ENCODE measurements at regions not wholly inside any gene's neighbourhood (a gene's known extent, or its start where the extent isn't known, plus 50 kb on each side); places are given as distances from the start of the nearest gene placed in this dataset.

DNA sequence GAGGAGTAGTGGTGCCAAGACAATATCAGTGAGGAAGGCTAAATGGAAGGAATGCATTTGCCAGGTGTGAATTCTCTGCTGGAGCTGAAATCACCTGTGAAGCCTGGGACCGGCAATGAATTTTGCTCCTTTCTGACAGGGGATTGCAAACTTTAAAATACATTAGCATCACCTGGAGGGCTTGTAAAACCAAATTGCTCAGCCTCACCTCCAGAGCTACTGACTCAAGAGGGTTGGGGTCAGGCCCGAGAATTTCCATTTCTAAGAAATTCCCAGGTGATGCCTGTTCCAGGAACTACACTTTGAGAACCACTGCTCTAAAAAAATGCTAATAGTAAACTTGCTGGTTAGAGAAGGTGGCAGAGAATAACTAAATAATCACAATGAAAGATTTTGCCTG is 445.6 kb upstream of the RBMS3 start:
- no peak for DNase-seq

DNA sequence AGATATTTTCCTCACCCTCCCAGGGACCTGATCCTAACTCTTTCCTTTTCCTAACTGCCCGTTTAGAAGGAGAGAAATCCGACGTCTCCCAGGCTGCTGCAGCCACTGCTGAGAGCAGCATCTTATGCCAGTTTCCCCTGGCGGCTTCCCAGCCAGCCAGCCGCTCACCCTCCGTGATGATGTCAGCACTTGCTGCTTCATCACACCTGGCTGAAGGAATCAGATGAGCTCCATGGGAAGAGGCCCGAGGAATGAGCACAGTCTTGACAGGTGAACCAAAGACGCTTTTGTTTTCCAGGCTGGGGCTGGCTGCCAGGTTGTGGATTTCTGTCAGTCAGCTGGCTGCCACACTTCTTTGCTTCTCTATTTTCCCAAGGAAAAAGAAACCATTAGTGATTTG is 445.1 kb upstream of the RBMS3 start:
- no peak for DNase-seq

DNA sequence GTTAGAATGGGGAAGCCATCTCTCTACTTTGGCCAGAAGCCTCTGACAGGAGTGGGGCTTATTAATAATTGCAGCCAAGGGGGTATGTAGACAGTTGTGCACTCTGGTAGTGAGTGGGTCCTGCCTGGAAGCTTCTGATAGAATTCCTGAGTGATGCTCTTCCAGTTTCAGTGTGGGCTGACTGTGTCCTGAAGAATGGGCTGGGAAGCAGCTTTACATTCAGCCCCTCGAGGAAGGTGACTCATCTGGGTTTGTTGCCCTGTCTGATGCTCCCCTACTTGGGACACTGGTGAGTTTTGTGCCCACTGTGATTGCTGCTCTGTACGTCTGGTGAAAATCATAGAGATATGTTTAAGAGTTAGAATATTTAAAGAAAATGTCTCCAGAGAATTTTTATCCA is 444.7 kb upstream of the RBMS3 start:
- no peak for DNase-seq

DNA sequence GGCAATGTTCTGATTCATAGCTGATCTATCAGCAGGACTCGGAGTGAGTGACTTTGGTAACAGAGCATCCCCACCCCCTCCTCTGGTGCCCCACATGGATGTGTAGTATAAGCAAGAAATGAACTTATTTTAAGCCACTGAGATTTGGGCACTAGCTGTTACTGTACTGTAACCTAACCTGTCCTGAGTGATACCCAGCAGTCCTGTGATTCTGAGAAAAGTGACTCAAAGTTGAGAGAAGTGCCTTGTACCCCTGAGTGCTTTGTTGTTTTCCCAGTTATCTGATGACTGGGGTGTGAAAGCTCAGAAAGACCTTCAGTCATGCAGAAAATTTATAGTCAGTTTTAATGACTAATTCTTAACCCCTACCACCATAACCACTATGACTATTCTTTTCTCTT is 439.9 kb upstream of the RBMS3 start:
- no peak for DNase-seq

DNA sequence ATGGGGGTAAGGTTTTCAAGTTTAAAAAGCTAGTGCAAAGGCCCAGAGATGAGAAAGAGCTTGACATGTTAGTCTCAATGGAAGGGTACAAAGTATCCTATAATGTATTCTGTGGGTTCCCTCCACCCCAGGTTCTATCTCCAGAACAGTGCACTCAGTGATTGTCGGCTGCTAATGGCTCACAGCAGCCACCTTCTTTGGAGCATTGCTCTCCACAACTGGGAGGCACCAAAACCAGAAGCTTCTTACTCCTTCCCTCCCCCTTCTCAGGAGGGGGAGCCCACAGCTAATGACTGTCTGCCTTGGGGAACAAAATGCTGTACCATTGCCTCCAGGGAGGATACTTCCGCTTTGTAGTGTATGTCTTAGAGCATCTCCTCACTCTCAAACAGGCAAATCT is 439.4 kb upstream of the RBMS3 start:
- DNase-seq: no peak

DNA sequence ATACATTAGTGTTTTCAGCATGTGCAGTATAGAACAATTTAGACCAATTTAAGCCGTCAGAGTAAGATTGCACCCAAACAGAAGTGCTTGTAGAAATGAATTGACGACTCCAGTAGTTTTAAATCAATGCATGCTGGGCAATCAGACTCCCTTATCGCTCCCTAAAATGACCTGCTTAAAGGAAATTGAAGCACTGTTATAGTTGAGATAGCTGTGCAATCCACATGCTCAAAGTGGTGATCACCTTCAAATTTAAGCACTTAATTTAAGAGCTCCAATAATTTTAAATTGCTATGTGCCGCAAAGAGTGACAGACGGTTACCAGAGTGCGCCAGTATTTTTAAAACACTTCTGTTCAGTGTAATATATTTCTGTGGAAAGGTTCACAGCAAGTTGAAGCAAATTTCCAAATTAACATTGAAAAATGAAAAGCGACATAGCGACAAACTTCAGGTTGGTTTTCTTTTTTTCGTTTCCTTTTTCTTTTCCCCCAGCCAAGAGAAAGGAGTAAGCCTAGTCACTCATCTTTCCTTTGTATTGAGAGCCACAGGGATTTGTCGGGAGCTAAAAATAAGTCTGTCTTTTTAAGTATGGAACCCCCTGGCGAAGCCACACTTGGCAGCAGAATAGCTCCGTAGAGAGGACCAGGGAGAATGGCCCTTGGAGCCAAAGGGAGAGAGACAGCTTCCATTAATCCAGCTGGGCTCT is 436.4 kb upstream of the RBMS3 start:
- peak; percentile 8 for DNase-seq

DNA sequence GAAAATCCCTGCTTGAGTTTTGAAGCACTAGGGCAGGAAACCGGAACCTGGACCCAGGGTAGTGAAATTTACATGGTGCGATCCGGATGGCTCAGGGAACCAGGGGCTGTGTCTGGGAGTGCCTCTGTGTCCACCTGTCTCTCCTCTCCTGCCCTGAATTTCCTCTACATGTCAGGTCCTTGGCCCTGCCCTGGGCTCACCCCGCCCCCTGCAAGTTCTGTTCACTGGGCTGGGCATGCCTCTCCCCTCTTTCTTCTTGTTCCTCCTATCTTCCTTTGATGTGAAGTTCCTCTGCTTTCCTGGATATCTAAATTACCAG is 435.9 kb upstream of the RBMS3 start:
- DNase-seq: no peak

DNA sequence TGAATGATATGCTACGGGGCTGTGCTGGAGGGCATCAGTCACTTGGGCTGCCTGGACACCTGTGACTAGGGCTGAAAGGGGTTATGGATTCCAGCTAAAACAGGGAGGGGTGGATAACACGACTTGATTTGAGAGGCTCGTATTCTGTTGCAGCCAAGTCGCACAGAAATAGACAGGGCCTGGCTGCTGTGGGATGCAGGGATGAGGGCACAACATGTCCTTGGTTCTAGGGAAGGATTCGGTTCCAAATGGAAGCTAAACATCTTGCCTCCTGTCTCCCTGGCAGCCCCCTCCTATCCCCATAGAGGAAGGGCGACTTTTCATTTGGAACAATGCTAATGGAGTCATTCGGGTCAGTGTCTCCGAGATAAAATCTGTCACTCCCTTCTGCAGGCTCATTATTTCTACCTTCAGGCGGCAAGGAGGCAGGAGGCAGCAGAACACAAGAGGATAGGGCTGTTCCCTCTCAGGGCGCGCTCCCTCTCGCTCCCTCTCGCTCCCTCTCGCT is 433.8 kb upstream of the RBMS3 start:
- no peak for DNase-seq

DNA sequence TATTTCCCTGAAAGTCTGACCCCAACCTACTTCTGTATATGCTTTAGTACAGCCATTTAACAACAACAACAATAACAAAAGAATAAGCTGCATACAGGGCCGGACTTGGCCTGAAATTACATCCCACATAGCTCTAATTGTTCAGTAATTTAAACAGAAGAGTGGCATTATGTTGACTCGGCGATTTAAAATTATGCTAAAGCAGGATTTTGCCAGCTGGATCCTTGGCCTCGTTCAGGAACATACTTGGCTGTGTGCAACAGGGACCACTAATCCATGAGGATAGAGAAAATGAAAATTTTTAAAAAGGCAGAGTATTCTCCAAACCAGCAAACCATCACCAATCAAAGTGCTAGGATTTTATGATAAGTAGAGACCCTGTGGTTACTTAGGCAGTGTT is 433.1 kb upstream of the RBMS3 start:
- no peak for DNase-seq

DNA sequence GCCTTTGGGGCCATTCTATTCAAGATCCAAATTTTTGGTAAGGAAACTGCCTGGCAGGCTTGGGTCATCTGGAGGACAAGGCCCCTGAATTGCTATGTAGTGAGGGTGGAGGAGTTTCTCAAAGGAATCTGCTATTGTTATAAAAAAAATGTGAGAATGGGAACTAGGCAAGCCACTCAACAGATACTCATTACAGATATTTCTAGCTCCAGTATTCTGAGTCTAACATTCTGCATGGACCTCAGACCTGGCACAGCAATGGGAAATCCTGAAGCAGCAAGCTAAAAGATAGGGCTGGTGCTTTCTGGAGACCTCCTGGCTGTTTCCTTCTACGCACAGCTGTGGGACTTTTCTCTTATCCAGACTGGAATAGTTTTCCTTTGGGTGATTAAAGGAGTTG is 430.7 kb upstream of the RBMS3 start:
- DNase-seq: no peak

DNA sequence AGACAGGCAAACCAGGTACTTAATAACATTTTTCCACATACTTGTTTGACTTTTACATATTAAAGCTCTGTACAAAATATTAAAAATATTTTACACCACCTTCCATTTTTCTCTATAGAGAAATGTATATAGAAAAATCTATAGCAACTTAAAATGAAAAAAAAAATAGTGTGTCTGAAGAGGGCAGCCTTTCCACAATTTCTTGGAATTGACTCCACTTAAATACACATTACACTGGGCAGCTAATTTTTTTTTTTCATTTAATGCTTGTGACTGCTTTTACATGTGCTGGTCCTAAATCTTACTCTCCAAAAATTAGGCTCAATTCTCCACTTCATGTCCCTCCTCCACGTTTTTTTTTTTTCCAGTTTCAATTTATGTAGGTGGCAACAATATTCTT is 427.0 kb upstream of the RBMS3 start:
- DNase-seq: no peak

DNA sequence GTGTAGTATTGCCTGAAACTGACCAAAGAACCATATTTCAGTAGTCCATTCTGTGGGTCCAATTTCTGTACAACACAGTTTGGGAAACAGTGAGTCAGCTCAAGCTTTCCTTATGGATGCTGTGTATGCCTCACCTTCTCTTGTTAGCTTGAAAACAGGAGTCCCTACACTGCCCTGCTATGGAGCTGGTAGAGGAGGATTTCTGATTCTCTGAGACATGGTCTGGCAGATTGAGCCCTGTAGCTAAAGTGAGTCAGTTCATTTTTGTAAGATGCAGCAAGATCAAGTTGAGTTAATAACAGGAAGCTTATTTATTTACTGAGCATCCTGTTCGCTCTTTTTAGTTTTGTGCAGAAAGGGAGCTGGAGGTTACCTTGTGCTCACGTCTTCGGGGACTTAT is 424.1 kb upstream of the RBMS3 start:
- DNase-seq: no peak

DNA sequence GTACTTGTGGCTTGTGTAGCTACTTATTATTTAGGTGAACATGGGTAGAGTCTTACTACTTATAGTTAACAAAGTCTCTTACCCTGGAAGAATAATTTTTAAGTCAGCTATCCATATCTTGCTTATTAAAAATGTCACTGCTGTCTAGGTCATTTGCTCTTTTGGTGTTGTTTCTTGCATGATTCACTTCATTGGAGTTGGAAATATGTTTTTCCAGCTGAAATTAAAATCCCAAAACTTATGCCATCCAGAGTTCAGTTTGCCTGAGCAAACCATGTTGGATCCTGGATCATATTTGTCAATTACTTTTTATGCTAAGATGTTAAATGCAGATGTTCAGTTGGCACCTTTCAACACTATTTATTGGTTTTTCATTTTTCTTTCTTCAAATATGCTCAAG is 421.0 kb upstream of the RBMS3 start:
- no peak for DNase-seq

DNA sequence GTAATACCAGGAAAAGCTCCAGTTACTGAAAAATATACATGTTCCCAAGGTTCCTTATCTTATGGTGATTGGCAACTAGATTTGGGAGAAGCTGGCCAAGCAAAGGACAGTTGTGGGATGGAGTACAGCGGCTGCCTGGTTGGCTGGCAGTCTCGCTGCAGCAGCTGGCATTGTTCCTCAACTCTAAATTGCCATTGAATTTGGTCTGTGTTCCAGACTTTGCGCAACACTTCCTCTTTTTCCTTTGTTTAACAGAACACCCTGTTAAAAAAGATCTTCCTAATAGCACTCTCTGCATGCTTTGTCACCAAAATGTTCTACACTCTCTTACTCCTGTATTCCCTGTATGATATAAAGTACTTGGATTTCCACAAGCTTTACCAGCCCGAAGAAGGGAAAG is 420.6 kb upstream of the RBMS3 start:
- DNase-seq: no peak

DNA sequence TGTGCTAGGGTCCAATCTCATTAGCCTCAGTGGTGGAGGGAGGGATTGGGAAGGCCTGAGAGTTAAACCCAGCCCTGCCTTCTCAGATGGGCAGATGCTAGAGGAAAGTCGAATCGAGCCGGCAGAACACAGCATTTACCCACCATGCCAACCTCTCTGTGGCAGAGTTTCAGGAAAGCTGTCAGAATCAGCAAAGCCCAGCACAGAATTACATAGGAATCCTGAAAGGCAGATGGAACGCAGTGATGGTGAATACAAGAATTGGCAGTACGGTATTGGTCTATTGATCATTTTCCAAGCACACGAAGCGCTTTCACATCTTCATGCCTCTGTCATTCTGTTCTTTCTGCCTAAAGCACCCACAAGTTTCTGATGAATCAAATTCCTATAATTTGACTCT is 417.7 kb upstream of the RBMS3 start:
- DNase-seq: no peak

DNA sequence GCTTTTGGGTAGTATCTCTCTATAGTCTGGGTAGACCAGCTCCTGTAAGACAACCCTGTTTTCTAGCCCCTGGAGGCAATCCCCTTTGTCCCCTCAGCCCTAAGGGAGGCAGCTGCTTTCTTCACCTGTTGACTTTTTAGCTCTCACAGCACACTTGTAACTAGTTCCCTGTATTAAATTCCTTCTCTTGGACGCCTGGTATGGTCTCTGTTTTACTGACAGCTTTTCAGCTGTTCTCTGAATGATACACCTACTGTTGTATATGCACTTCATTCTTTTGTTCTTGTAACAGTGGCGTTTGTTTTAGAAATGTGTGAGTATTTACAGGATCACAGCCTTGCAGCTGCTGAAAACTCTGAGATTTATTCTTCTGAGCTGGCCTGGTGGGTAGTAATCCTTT is 413.0 kb upstream of the RBMS3 start:
- no peak for DNase-seq

DNA sequence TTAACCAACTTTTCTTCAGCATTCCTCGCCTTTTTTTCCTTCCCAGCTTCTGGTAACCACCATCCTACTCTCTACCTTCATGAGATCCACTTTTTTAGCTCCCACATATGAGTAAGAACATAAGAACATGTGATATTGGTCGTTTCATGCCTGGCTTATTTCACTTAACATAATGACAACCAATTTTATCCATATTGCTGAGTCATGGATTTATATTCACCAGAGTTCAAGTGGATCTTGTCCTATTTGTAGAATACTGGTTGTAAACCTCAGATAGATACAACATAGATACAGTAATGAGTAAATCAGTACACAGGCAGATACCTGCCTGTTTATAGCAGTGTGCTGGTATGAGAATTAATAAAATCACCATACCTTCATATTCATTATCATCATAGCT is 412.0 kb upstream of the RBMS3 start:
- DNase-seq: no peak

DNA sequence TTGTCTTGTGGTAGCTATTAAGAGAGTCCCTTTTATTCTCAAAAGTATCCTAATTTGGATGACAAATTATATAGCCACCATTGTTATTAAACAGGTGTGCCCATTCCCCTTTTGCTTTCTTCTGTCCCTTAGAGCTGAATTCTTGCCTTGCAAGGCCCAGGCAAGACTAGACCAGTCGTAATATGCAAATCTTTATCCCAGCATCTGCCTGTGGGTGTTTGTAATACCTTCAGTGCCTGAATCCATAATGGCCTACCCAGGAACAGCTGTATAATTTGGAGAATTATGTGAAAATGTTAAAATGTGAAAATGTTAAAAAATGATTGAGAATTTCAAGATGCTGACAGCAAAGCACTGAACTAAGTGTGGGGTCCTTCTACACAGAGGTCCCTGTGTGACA is 403.0 kb upstream of the RBMS3 start:
- DNase-seq: no peak

DNA sequence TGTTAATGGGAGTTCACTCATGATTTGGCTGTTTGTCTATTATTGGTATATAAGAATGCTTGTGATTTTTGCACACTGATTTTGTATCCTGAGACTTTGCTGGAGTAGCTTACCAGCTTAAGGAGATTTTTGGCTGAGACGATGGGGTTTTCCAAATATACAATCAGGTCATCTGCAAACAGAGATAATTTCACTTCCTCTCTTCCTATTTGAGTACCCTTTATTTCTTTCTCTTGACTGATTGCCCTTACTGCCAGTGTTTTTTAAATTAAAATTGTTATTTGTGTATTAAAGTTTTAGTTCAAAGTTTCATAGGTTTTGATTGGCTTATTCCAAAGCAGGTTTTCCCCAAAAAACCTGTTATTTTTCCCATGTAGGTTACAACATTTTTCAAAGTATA is 390.5 kb upstream of the RBMS3 start:
- DNase-seq: no peak

DNA sequence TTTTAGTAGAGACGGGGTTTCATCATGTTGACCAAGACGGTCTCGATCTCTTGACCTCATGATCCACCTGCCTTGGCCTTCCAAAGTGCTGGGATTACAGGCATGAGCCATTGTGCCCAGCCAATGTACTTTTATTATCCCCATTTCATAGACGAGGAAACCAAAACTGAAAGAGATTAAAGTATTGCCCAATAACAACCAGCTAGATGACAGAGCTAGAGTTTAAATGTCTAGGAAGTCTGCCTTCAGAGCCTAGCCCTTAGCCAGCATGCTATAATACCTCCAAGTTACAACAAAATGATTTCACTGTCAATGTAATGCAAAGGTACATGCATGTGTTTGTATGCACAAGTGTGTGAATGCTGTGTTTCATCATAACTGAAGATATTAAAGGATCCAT is 389.4 kb upstream of the RBMS3 start:
- no peak for DNase-seq

DNA sequence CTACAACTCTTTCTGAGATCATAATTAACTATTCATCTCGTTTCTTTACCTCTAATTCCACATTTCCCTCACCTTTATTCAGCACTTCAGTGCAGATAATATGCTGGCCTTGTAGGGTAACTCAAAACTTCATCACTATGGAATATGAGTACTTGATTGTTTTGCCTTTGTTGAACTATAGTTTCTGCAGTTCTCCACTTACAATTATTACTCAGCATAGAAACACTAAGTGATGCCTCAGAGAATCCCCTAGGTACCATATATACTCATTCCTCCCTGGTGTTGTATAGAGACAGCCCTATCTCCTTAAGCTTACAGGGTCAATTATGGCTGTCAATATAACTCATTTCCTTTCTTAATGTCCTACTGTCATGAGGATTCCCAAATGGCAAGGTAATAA is 380.6 kb upstream of the RBMS3 start:
- DNase-seq: no peak

DNA sequence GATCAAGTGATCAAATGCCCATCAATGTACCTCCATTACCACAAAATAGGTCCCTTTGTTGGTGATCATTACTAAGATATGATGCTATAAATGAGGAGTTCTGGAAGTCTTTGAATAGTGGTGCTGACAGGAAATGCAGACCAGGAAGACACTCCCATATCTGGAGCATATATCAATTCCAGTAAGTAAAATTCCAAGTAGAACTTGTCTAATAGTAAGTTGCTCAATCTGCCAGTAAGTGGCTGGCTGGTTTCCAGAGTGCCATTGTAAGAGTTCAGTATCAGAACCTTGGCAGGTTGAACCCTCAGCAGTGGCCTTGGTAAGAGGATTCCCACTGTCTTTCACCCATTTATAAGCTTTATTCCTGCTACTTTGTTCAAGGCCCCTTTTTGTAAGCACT is 379.9 kb upstream of the RBMS3 start:
- DNase-seq: no peak

DNA sequence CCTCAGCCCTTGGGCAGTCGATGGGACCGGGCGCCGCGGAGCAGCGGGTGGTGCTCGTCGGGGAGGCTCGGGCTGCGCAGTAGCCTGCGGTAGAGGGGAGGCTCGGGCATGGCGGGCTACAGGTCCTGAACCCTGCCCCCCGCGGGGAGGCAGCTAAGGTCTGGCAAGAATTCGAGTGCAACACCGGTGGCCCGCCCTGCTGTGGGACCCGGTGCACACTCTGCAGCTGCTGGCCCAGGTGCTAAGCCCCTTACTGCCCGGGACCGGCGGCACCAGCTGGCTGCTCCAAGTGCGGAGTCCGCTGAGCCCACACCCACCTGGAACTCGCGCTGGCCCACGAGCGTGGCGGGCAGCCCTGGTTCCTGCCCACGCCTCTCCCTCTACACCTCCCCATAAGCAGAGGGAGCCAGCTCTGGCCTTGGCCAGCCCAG is 377.7 kb upstream of the RBMS3 start:
- DNase-seq: no peak

DNA sequence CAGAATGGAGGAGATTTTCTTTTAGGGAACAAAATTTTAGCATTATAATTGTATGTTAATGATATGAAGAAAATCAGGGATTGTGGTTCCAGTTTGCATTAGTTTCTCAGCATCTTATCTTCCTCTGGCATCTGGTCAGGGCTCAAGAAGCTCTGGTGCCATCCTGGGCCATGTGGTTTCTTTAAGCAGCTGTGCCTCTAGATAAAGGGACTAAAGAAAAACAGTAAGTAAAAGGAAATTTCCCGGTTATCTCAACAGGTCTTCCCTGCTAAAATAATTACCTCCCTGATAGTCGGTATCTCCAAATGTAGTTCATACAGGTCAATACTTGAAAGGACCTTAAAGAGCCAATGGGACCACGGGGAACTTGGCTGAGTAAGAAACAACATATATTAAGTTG is 375.1 kb upstream of the RBMS3 start:
- no peak for DNase-seq

DNA sequence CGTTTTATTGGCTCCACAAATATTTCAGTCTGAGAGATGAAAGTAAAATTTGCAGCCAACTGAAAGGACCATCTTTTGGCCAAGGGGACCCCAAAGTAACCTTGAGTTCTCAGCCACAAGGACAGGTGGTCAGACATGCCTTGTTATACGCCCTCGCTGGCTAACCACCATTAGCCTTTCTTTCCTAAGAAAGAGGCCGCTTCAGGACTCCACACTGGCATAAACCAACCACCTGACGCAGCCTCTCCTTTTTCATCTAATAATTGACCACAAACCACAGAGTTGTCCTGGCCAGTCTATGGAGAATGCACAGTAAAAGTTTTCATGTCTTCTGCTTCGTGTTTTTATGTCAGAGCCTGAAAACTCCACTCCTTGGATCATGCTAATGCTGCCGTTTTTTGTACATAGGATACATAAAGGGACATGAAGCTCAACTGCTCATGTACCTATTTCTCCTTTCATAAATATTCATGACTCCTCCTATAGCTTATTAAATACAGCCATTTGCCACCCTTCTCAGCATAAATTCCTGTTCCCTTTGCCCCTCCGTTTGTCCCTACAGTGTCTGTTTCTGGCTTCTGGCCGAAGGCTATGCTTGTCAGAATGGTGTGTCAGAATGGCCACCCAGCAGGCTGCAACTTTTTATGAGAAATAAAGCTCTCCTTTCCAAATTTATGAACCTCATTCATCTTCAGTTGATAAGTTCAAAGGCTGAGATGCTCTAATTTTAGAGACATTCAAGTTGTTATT is 374.1 kb upstream of the RBMS3 start:
- no peak for DNase-seq

All from NCI-H1436 (cell line).